ENCODE measurements at regions not wholly inside any gene's neighbourhood (a gene's known extent, or its start where the extent isn't known, plus 50 kb on each side); places are given as distances from the start of the nearest gene placed in this dataset.

- H4K12ac ChIP-seq (ENCODE audit: low read depth, low read length) = no peak overlapping the region
- no peak overlapping the region for H2BK120ac ChIP-seq (ENCODE audit: insufficient read depth, low read length, poor library complexity)
- no peaks in the 10 kb centered on the region for H3K36me3 ChIP-seq (ENCODE audit: control insufficient read depth in 1 of 2, insufficient read depth in 2 of 2, low read length in 2 of 2)
- no peak overlapping the region for H3K14ac ChIP-seq (ENCODE audit: low read length)
- no peak overlapping the region for H2AK5ac ChIP-seq (ENCODE audit: low read length)
- H4K8ac ChIP-seq (ENCODE audit: low read depth, low read length) = no peak overlapping the region
- no peak overlapping the region for H3K4me3 ChIP-seq (ENCODE audit: low read depth, low read length)
- no CpG with 5 or more reads among the region's 4 CpGs for WGBS (ENCODE audit: extremely low coverage, insufficient coverage, insufficient read length)
- no peak overlapping the region for H3K18ac ChIP-seq (ENCODE audit: low read length)
- H3K9me3 ChIP-seq (ENCODE audit: insufficient read depth, low read depth, low read length) = no peaks in the 10 kb centered on the region
- no peak for DNase-seq
- H3K4ac ChIP-seq (ENCODE audit: low read depth, low read length) = no peak overlapping the region
- no peak overlapping the region for H4K91ac ChIP-seq (ENCODE audit: low read depth, low read length)
- no peaks in the 10 kb centered on the region for H3K27me3 ChIP-seq (ENCODE audit: insufficient read depth, low read length)
- H3K23ac ChIP-seq (ENCODE audit: low read length) = no peak overlapping the region
- H3K79me2 ChIP-seq (ENCODE audit: control insufficient read depth, insufficient read depth, low read length, poor library complexity) = no peaks in the 10 kb centered on the region
- no peak overlapping the region for H2AFZ ChIP-seq (ENCODE audit: insufficient read depth, low read length, poor library complexity)
- no peak overlapping the region for H3K27ac ChIP-seq (ENCODE audit: low read depth, low read length)
- no peak overlapping the region for H2BK12ac ChIP-seq (ENCODE audit: low read length)
- H3K79me1 ChIP-seq (ENCODE audit: low read length) = no peaks in the 10 kb centered on the region
- H3K9ac ChIP-seq (ENCODE audit: low read length) = no peak overlapping the region
- no peak overlapping the region for H2BK5ac ChIP-seq (ENCODE audit: low read depth, low read length, poor library complexity)
- H3K4me1 ChIP-seq (ENCODE audit: control insufficient read depth in 1 of 2, insufficient read depth in 2 of 2, low read length in 2 of 2) = no peaks in the 10 kb centered on the region
- H3K4me2 ChIP-seq (ENCODE audit: low read length) = no peak overlapping the region
Observed at GRCh38 chr12:59086126-59086525, 165.8 kb upstream of the LRIG3 start.

- Histone ChIP-seq H2AFZ (ENCODE audit: insufficient read depth, low read length, poor library complexity) (no peak overlapping the region), H3K9ac (ENCODE audit: low read length) (no peak overlapping the region), H2BK120ac (ENCODE audit: insufficient read depth, low read length, poor library complexity) (no peak overlapping the region), H3K79me2 (ENCODE audit: control insufficient read depth, insufficient read depth, low read length, poor library complexity) (no peaks in the 10 kb centered on the region), H3K36me3 (ENCODE audit: control insufficient read depth in 1 of 2, insufficient read depth in 2 of 2, low read length in 2 of 2) (no peaks in the 10 kb centered on the region), H2AK5ac (ENCODE audit: low read length) (no peak overlapping the region), H3K4me2 (ENCODE audit: low read length) (no peak overlapping the region), H3K18ac (ENCODE audit: low read length) (no peak overlapping the region), H3K27ac (ENCODE audit: low read depth, low read length) (no peak overlapping the region), H3K9me3 (ENCODE audit: insufficient read depth, low read depth, low read length) (no peaks in the 10 kb centered on the region), H3K27me3 (ENCODE audit: insufficient read depth, low read length) (no peaks in the 10 kb centered on the region), H4K12ac (ENCODE audit: low read depth, low read length) (no peak overlapping the region), H2BK5ac (ENCODE audit: low read depth, low read length, poor library complexity) (no peak overlapping the region), H3K4me3 (ENCODE audit: low read depth, low read length) (no peak overlapping the region), H3K4me1 (ENCODE audit: control insufficient read depth in 1 of 2, insufficient read depth in 2 of 2, low read length in 2 of 2) (no peaks in the 10 kb centered on the region), H4K8ac (ENCODE audit: low read depth, low read length) (no peak overlapping the region), H4K91ac (ENCODE audit: low read depth, low read length) (no peak overlapping the region), H3K4ac (ENCODE audit: low read depth, low read length) (no peak overlapping the region), H3K79me1 (ENCODE audit: low read length) (no peaks in the 10 kb centered on the region), H3K14ac (ENCODE audit: low read length) (no peak overlapping the region), H3K23ac (ENCODE audit: low read length) (no peak overlapping the region), H2BK12ac (ENCODE audit: low read length) (no peak overlapping the region)
- no CpG with 5 or more reads among the region's 3 CpGs for WGBS (ENCODE audit: extremely low coverage, insufficient coverage, insufficient read length)
- DNase-seq = no peak
Observed at GRCh38 chr12:59085690-59086089, 165.4 kb upstream of the LRIG3 start.

- Histone ChIP-seq H2BK5ac (ENCODE audit: low read depth, low read length, poor library complexity) (no peak overlapping the region), H3K27me3 (ENCODE audit: insufficient read depth, low read length) (no peaks in the 10 kb centered on the region), H3K79me2 (ENCODE audit: control insufficient read depth, insufficient read depth, low read length, poor library complexity) (no peaks in the 10 kb centered on the region), H3K23ac (ENCODE audit: low read length) (no peak overlapping the region), H2AFZ (ENCODE audit: insufficient read depth, low read length, poor library complexity) (no peak overlapping the region), H2BK120ac (ENCODE audit: insufficient read depth, low read length, poor library complexity) (no peak overlapping the region), H3K4ac (ENCODE audit: low read depth, low read length) (no peak overlapping the region), H3K4me2 (ENCODE audit: low read length) (no peak overlapping the region), H2AK5ac (ENCODE audit: low read length) (no peak overlapping the region), H4K8ac (ENCODE audit: low read depth, low read length) (no peak overlapping the region), H3K4me3 (ENCODE audit: low read depth, low read length) (no peak overlapping the region), H4K12ac (ENCODE audit: low read depth, low read length) (no peak overlapping the region), H4K91ac (ENCODE audit: low read depth, low read length) (no peak overlapping the region), H3K18ac (ENCODE audit: low read length) (no peak overlapping the region), H3K27ac (ENCODE audit: low read depth, low read length) (no peak overlapping the region), H3K36me3 (ENCODE audit: control insufficient read depth in 1 of 2, insufficient read depth in 2 of 2, low read length in 2 of 2) (no peaks in the 10 kb centered on the region), H3K9ac (ENCODE audit: low read length) (no peak overlapping the region), H3K79me1 (ENCODE audit: low read length) (no peaks in the 10 kb centered on the region), H3K14ac (ENCODE audit: low read length) (no peak overlapping the region), H2BK12ac (ENCODE audit: low read length) (no peak overlapping the region), H3K9me3 (ENCODE audit: insufficient read depth, low read depth, low read length) (no peaks in the 10 kb centered on the region), H3K4me1 (ENCODE audit: control insufficient read depth in 1 of 2, insufficient read depth in 2 of 2, low read length in 2 of 2) (no peaks in the 10 kb centered on the region)
- no peak for DNase-seq
- no CpG with 5 or more reads among the region's 12 CpGs for WGBS (ENCODE audit: extremely low coverage, insufficient coverage, insufficient read length)
Observed at GRCh38 chr12:59084511-59085375, 164.4 kb upstream of the LRIG3 start.

- Histone ChIP-seq H4K12ac (ENCODE audit: low read depth, low read length) (no peak overlapping the region), H3K36me3 (ENCODE audit: control insufficient read depth in 1 of 2, insufficient read depth in 2 of 2, low read length in 2 of 2) (no peaks in the 10 kb centered on the region), H3K27ac (ENCODE audit: low read depth, low read length) (no peak overlapping the region), H3K4me1 (ENCODE audit: control insufficient read depth in 1 of 2, insufficient read depth in 2 of 2, low read length in 2 of 2) (no peaks in the 10 kb centered on the region), H2BK120ac (ENCODE audit: insufficient read depth, low read length, poor library complexity) (no peak overlapping the region), H4K91ac (ENCODE audit: low read depth, low read length) (no peak overlapping the region), H2AK5ac (ENCODE audit: low read length) (no peak overlapping the region), H3K23ac (ENCODE audit: low read length) (no peak overlapping the region), H3K9me3 (ENCODE audit: insufficient read depth, low read depth, low read length) (no peaks in the 10 kb centered on the region), H3K14ac (ENCODE audit: low read length) (no peak overlapping the region), H2BK12ac (ENCODE audit: low read length) (no peak overlapping the region), H3K4ac (ENCODE audit: low read depth, low read length) (no peak overlapping the region), H3K4me2 (ENCODE audit: low read length) (no peak overlapping the region), H3K27me3 (ENCODE audit: insufficient read depth, low read length) (no peaks in the 10 kb centered on the region), H3K79me2 (ENCODE audit: control insufficient read depth, insufficient read depth, low read length, poor library complexity) (no peaks in the 10 kb centered on the region), H3K18ac (ENCODE audit: low read length) (no peak overlapping the region), H2AFZ (ENCODE audit: insufficient read depth, low read length, poor library complexity) (no peak overlapping the region), H3K79me1 (ENCODE audit: low read length) (no peaks in the 10 kb centered on the region), H3K4me3 (ENCODE audit: low read depth, low read length) (no peak overlapping the region), H4K8ac (ENCODE audit: low read depth, low read length) (no peak overlapping the region), H2BK5ac (ENCODE audit: low read depth, low read length, poor library complexity) (no peak overlapping the region), H3K9ac (ENCODE audit: low read length) (no peak overlapping the region)
- WGBS (ENCODE audit: extremely low coverage, insufficient coverage, insufficient read length) = no CpG with 5 or more reads among the region's 3 CpGs
- no peak for DNase-seq
Observed at GRCh38 chr12:59082952-59083351, 162.6 kb upstream of the LRIG3 start.

Measured in trophoblast cell (in vitro differentiated cells and primary cell).